ENCODE measurements at regions not wholly inside any gene's neighbourhood (a gene's known extent, or its start where the extent isn't known, plus 50 kb on each side); places are given as distances from the start of the nearest gene placed in this dataset.
"Not testable (repeated sequence)": the region's sequence is repeated elsewhere in the genome, so short reads cannot be mapped to it uniquely, and the experiment has no call there.

DNA sequence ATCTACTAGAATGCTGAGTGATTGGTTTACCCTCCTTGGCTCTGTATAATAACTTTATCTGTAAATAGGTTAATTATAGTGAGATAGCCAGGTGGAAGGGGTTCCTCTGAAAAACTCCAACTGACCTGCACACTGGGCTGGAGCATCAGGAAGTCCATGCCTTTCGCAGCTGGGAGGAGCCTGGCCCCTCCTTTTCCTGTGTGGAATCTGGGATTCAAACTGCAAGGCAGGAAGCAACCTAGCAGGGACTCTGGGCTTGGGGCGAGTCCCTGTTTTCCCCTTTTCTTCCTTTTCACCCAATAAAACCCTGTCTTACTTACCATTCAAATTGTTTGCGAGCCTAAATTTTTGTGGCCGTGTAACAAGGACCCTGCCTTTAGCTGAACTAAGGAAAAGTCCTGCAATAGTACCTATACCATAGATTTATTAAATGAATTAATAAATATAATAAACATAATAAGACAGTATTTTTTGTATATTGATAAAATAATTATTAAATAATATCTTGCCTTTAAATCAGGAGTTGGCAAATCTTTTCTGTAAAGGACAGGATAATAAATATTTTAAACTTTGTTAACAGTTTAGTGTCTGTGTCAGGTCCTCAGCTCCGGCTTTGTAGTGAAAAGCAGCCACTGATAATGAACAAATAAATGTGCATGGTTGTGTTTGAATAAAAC lies 406.2 kb upstream of the MMS22L start:
- no peak for ATAC-seq

DNA sequence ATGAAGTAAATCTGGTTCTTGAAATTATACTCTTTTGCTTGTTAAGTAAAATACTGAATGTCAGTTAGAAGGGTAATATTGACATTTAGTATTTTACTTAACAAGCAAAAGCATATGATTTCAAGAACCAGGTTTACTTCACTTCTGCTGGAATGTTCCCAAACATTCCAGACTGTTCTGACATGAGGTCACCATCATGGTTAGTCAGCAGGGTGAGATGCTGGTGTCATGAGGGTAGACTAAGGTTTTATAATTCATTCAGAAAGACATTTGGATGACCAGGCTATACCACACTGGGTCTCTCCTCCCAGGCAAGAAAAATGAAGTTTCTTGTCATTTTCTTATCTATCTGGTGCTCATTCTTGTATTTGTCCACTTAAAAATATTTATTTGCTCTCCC lies 414.4 kb upstream of the MMS22L start:
- no peak for ATAC-seq

DNA sequence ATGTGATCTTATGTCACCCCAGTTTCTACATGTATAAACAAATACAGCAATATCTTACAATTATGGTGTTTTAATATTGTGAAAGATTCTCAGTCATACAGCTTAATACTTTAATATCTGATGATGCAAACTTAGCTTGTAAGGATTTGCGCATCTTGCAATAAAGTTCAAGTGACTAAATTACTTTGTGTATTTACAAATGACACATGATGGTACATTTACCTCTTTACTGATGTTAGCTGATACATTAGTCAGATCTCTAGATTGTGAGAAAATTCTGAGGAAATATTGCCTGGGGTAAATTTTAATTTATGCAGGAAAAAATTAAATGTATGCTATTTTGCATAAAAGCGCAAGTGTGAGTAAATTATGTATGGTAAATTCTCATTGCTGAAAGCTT lies 418.8 kb upstream of the MMS22L start:
- ATAC-seq = peak; percentile 53

- no peak for ATAC-seq
Observed at GRCh38 chr6:97702248-97702647, 419.2 kb upstream of the MMS22L start.

- no peak for ATAC-seq
Observed at GRCh38 chr6:97703661-97704060, 420.6 kb upstream of the MMS22L start.

GRCh38 chr6:97705568-97705967 lies 422.6 kb upstream of the MMS22L start:
- no peak for ATAC-seq

DNA sequence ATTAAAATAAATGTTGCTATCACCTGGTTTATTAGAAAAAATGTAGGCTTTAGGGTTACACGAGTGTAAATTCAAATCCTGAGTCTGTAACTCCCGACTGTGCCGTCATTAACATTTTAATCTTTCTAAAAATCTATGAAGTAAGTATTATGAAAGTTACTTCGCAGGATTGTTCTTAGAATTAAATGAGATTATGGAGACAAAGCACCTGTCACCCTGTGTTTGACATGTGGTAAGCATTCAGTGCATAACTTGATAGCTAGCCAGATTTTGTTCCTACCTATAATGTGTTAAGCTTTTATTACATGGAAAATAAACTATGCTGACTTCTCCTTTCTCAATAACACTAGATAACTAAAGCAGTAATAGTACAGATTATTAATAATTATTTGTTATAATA lies 429.7 kb upstream of the MMS22L start:
- ATAC-seq = peak; percentile 62

DNA sequence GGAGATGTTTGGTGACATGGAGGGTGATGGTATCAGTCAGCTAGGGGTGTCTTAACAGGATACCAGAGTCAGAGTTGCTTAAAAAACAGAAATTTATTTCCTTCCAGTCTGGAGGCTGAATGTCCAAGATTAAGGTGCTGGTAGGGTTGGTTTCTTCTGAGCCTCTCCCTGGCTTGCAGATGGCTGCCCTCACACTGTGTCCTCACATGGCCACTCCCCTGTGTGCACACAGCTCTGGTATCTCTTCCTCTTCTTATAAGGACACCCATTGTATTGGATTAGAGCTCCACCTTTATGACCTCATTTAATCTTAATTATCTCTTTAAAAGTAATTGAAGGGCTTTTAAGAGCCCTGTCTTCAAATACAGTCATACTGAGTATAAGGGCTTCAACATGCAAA lies 431.8 kb upstream of the MMS22L start:
- peak; percentile 38 for ATAC-seq

DNA sequence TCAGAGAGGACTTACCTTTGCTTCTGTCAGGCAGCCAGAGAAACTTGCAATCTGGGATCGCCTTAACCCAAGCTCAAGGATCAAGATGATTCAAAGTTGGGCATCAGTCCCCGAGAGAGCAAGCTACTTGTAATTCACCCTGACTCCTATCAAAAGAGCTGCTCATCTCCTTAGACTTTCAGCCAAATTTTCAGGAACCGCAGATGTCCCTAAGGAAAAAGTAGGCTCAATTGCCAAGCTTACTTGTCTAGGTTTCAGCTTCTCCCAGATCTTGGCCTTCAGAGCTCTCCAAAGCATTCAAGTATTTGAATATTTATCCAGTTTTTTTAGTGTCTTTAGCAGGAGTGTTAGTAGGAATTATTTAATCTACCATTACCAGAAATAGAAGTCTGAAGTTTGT lies 434.1 kb upstream of the MMS22L start:
- ATAC-seq = no peak

DNA sequence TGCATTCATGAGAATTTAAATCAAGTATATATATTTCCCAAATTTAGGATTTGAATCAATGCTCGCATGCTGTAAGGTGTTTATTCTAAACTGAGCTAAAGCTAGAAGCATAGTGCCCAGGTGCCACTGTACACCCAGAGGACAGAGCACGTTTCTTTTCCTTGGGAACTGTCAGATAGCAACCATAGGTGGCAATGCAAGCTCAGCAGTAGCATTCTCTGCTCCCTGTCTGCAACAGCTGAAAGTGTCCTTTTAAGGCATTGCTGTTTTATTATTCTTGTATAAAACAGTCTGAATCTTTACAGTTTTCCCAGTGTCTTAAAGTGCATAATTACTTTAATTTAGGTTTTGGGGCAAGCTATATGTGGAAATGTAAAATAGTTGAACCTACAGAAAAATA lies 443.4 kb upstream of the MMS22L start:
- ATAC-seq = no peak

GRCh38 chr6:97732045-97732444 lies 449.0 kb upstream of the MMS22L start:
- no peak for ATAC-seq

GRCh38 chr6:97757575-97757974 lies 474.6 kb upstream of the MMS22L start:
- ATAC-seq = no peak

- ATAC-seq = no peak
Observed at GRCh38 chr6:97765461-97765860, 482.4 kb upstream of the MMS22L start.

DNA sequence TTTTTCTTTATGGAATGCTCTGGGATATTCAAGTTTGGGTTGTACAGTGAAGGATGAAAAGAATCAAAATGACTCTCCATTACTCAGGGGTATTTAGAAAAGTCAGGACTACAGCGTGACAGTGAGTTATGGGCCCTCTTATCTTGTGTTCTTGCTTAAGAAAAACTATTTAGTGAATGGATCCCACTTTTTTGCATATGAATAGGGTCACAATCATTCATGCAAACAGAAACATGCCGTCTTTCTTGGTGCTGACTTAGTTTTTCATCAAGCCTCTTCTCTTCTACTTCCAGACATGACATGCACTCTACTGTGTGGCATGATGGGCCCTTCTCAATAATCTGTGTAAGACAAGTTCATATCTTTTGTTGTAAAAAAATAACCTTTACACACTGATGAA lies 488.4 kb upstream of the MMS22L start:
- no peak for ATAC-seq

DNA sequence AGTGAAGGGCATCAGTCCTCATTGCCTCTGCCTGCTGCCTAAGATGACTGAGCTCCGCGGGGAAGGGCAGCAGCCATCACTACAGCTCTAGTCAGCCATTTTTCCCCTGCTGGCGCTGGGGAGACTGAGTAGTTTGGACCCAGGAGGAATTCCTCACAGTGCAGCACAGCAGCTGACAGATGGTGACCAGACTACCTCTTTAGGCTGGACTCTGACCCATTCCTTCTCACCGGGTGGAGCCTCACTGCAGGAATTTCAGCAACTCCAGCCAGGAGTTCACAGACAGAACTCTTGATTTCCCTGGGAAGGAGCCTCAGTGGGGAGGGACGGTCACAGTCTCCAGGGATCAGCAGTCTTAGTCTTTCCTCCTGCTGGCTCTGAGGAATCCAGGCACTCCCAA lies 492.0 kb upstream of the MMS22L start:
- ATAC-seq = no peak

DNA sequence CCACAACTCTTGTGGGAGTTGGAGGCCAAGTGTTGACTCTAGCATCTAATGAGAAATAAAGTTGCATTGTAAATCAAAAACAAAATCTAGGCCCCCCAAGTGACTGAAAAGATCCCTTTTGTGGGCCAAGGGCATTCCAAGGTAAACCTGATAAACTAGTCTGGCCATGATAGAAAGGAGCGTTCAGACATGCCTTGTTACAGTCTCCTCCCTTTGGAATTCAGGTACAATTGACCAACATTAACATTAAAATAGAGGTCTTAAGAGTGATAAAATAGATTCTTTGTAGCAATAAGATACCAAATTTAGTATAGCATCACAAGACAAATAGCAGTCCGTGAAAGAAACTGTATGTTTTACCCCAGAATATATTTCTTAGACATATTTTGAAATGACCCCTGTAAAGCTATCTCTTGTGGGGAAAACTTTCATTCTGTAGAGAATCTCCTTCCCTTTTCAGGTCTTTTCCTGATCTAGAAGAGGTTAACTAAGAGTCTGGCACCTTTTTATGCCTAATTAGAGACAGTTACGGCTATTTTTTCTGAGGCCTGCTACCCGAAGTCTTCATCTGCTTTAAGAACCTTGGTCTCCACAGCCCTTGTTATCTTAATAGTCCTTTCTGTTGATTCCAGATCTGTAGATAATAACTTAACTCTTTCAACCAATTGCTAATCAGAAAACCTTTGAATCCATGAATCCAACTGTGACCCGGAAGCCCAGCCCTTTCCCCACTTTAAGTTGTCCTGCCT lies 495.4 kb upstream of the MMS22L start:
- ATAC-seq = no peak

DNA sequence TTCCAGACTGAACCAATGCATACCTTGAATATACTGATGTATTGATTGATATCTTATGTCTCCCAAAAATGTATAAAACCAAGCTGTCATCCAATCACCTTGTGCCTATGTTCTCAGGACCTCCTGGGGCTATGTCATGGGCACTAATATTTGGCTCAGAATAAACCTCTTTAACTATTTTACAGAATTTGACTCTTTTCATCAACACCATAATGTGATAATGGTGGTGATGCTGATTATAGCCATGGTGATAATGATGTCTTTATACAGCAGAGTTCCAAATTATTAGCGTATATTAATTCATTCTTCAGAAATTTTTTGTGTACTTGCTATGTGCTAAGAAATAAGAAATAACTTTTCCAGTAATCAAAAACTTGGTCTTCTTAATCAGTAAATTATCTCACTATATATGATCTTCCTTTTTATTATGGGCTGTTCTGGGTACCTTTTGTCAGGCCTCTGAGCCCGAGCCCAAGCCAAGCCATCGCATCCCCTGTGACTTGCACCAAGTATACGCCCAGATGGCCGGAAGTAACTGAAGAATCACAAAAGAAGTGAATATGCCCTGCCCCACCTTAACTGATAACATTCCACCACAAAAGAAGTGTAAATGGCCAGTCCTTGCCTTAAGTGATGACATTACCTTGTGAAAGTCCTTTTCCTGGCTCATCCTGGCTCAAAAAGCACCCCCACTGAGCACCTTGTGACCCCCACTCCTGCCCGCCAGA lies 496.2 kb upstream of the MMS22L start:
- ATAC-seq = not testable (repeated sequence)

DNA sequence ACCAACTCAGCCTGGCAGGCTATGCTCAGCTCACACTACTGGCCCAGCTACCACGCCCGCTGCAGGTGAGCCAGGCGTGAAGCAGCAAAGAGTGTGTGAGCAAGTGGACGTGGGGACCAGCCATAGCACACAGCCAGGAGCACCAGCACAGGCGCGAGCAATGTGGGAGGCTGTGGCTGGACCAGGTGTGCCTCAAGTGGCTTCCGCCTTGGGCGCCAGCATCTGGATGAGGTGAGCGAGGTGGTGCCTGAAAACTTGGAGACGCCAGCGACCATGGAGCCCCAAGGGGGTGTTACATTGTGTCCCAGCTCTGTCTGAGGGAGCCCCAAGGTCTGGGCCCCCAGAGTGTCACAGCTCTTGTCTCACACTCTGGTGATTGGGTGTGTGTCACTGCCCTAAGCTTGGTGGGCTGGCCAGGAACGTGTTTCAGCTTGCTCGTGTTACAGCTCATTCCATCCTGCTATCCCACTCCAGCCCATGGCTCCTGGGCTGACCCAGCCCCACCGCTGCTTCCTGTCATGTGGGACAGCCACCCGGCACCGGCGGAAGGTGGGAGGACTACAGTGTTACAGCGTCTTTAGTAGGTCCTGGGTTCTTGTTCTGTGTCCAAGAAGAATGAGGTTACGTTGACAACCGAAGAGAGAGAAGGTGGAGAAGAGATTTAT lies 508.0 kb upstream of the MMS22L start:
- no peak for ATAC-seq

DNA sequence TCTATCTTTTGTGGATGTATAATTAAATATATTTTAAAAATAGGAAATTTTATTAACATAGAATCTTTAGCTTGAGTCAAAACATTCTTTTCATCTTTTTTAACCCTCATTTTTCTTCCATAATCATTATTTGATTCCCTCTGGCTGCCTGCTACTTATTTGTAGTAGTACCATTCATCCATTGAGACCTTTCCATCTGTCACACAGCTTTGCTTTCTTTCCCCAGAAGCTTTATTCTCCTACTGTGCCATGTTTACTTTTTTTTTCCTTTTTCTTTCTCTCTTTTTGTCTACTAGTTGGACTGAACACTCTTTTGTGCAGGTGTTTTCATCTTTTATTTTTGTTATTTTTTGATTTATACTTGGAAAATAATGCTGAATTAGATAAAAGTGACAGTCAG lies 522.6 kb upstream of the MMS22L start:
- no peak for ATAC-seq

- ATAC-seq = no peak
Observed at GRCh38 chr6:97812940-97813339, 529.9 kb upstream of the MMS22L start.

DNA sequence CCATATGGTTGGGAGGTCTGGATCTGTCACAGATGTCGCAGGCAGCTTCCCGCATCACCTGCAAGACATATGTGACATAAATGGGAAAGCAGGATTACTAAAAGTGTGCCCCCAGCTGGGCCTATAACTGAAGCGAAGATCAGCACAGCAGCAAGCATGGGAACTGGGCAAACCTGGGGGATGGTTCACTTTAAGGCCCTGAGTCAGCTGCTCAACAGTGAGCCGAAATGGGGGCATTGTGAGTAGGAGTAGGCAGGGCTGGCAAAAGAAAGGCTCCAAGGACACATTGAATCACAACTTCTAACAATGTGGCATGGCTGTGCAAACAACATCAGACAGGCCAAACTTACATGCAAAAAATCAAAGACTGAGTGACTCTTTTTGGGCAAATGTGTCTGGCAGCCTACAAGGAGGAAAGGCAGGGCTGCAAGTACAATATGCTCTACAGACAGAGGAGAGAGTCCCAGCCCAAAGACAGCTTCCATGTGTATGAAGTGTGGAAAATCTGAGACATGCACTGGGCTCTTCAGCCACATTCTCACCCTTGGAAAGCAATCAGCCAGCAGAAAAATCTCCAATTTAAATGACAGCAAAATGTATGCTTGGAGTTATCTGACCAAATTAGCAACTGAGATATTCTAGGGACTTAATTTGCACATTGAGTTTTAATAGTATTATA lies 531.0 kb upstream of the MMS22L start:
- ATAC-seq = no peak

DNA sequence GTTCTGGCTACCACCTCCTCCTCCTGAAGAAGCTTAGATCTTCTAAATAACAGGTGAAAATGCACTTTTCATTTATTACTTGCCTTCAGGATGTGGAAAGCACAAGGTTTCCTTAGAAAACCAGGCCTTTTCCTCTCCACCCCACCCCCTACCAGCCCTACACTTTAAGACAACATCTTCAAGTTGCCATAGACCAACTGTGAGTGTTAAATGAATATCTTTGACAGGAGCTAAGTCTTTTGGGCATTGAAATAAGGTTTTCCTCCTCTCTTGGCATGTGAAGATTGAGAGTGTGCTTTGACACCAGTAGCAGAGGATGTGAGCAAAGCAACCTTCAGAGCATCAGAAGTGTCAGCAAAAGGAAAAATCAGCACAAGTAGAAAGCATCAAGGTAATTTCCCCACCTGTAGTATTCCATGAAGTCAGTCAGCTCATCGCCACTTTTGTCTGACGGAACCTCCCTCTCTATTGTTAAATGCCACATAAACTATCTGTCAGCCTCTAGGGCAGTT lies 532.3 kb upstream of the MMS22L start:
- no peak for ATAC-seq
